K562 (cell line): ENCODE measurements at regions not wholly inside any gene's neighbourhood (a gene's known extent, or its start where the extent isn't known, plus 50 kb on each side); places are given as distances from the start of the nearest gene placed in this dataset.

ENCODE experiments used
- ATAC-seq: fragments of 200-7000 bp; cut with Tn5 transposase; 3 replicates; pipeline ENCODE4 v1.9.1; 2020; ENCODE audit warnings: moderate library complexity
- BruUV-seq: library from RNA; stranded (reverse); fragments of 400-500 nt; replicated peaks from 2 replicates; lab custom pipeline; 2021; lab: Mats Ljungman, UMichigan
- CTCF ChIA-PET: fragments of 300-600 bp; formaldehyde crosslinking; extraction: SDS; loops from one replicate; lab custom pipeline; 2021; ENCODE audit warnings: low intra/inter-chr PET ratio; lab: Yijun Ruan, JAX
- POLR2A ChIA-PET: fragments of 300-600, 350-650 bp; sonication (Branson Sonifier 250); formaldehyde crosslinking; extraction: SDS; loops from one replicate; lab custom pipeline; 2021; ENCODE audit warnings: antibody characterized with exemption, inconsistent platforms; lab: Yijun Ruan, JAX
- DNase-seq, 4 experiments: peaks; one replicate each; pipeline versions ENCODE4 v3.0.0 to v3.0.0-alpha.2; 2011 to 2018; ENCODE audit warnings: low spot score in 3 of 4, mixed read lengths in 3 of 4; ENCODE audit errors: extremely low read depth in 1 of 4
- FAIRE-seq: peaks from 2 replicates; lab custom pipeline; 2011; peaks lifted over from hg19 to GRCh38; lab: Jason Lieb, UNC
- H2AFZ ChIP-seq: 2 replicates; pipeline ENCODE4 v1.6.0; 2011; ENCODE audit warnings: low read depth, low read length, control low read depth, inconsistent platforms
- H3K27ac ChIP-seq: fragments of 200-600 bp; 3 replicates; pipeline ENCODE4 v1.8.0; 2011; ENCODE audit warnings: low read depth, mild to moderate bottlenecking, control low read depth, inconsistent platforms, low read length, moderate library complexity, mixed read lengths; ENCODE audit errors: extremely low read depth
- H3K27me3 ChIP-seq, 2 experiments: fragments of 300-600 bp in 1 of 2; 2 replicates in 1 of 2; 3 replicates in 1 of 2; pipeline versions ENCODE4 v1.6.0 to v1.8.0; 2011; ENCODE audit warnings: inconsistent platforms in 2 of 2, low read length in 2 of 2, mild to moderate bottlenecking in 1 of 2, mixed read lengths in 1 of 2, moderate library complexity in 1 of 2; ENCODE audit not compliant: control insufficient read depth in 2 of 2, insufficient read depth in 2 of 2
- H3K36me3 ChIP-seq: fragments of 300-600 bp; 3 replicates; pipeline ENCODE4 v1.8.0; 2011; ENCODE audit warnings: mild to moderate bottlenecking, low read length, inconsistent platforms; ENCODE audit not compliant: control insufficient read depth, insufficient read depth
- H3K4me1 ChIP-seq, 2 experiments: fragments of 200-600 bp in 1 of 2; replicated peaks in 1 of 2; 2 replicates in 1 of 2; 3 replicates in 1 of 2; pipeline versions ENCODE4 v1.5.1 to v1.8.0; 2011; ENCODE audit warnings: inconsistent platforms in 2 of 2, low read length in 2 of 2, mild to moderate bottlenecking in 1 of 2, mixed read lengths in 1 of 2, moderate library complexity in 1 of 2; ENCODE audit not compliant: control insufficient read depth in 2 of 2, insufficient read depth in 2 of 2
- H3K4me2 ChIP-seq: 2 replicates; pipeline ENCODE4 v1.6.1; 2011; ENCODE audit warnings: low read length, control low read depth, inconsistent platforms, mixed read lengths; ENCODE audit not compliant: insufficient read depth
- H3K4me3 ChIP-seq: fragments of 200-600 bp; sonication (generic), shearing (Covaris generic); 2 replicates; pipeline ENCODE4 v1.5.1; 2016; ENCODE audit warnings: control low read depth, inconsistent platforms
- H3K79me2 ChIP-seq: fragments of 200-600 bp; 3 replicates; pipeline ENCODE4 v1.8.0; 2011; ENCODE audit warnings: low read length, inconsistent platforms; ENCODE audit not compliant: control insufficient read depth, insufficient read depth
- H3K9ac ChIP-seq, 2 experiments: 2 replicates each; pipeline versions ENCODE4 v1.6.0 to v1.6.1; 2011; ENCODE audit warnings: low read depth in 2 of 2, low read length in 2 of 2, control low read depth in 1 of 2, inconsistent platforms in 1 of 2, mild to moderate bottlenecking in 1 of 2, mixed read lengths in 1 of 2; ENCODE audit not compliant: insufficient read depth in 1 of 2
- H3K9me1 ChIP-seq: one replicate; pipeline ENCODE4 v1.6.0; 2011; ENCODE audit warnings: inconsistent platforms, mild to moderate bottlenecking, low read length, moderate library complexity; ENCODE audit not compliant: control insufficient read depth, insufficient read depth
- H3K9me3 ChIP-seq: replicated peaks from 2 replicates; pipeline ENCODE4 v1.5.1; 2011; ENCODE audit warnings: low read depth, low read length, inconsistent platforms; ENCODE audit not compliant: control insufficient read depth, insufficient read depth
- H4K20me1 ChIP-seq: replicated peaks from 2 replicates; pipeline ENCODE4 v1.6.1; 2011; ENCODE audit warnings: low read length, inconsistent platforms, mixed read lengths; ENCODE audit not compliant: control insufficient read depth, insufficient read depth
- CBX2 ChIP-seq: fragments of 200-600 bp; sonication (generic); IDR thresholded peaks from one replicate; pipeline ENCODE4 v1.6.1; 2012; ENCODE audit warnings: mild to moderate bottlenecking, low read length, inconsistent platforms; ENCODE audit not compliant: insufficient read depth, poor library complexity, severe bottlenecking
- CSDE1 ChIP-seq, 2 experiments: fragments of 450-650 bp; IDR thresholded peaks; 2 replicates each; pipeline ENCODE4 v1.6.1; 2016; ENCODE audit warnings: mild to moderate bottlenecking in 1 of 2
- FOXJ2 ChIP-seq: fragments of 200-800 bp; sonication (Bioruptor generic); IDR thresholded peaks from 2 replicates; pipeline ENCODE4 v1.6.1; 2016; ENCODE audit warnings: missing genetic modification characterization, missing compliant biosample characterization
- MEF2A ChIP-seq: IDR thresholded peaks from 2 replicates; pipeline ENCODE4 v1.6.1; 2011; ENCODE audit warnings: low read depth, mild to moderate bottlenecking, low read length, moderate library complexity; ENCODE audit not compliant: control insufficient read depth
- NFE2 ChIP-seq: IDR thresholded peaks from 2 replicates; pipeline ENCODE4 v1.6.1; 2014; ENCODE audit warnings: antibody characterized with exemption, low read depth
- ZNF785 ChIP-seq: fragments of 250-450 bp; sonication (Bioruptor Pico); IDR thresholded peaks from 2 replicates; pipeline ENCODE4 v1.4.0; 2020; ENCODE audit warnings: mild to moderate bottlenecking
- WGBS: fragments of 100-300 bp; shearing (Covaris generic); methylation state at CpG from one replicate; pipeline ENCODE4 v1.1.6; 2016; ENCODE audit warnings: low coverage, mixed read lengths; ENCODE audit not compliant: insufficient coverage; ENCODE audit errors: missing lambda C conversion rate; 5-methylcytosine and 5-hydroxymethylcytosine counted together
- in situ Hi-C: fragments of 300-500 bp; cut with MboI; formaldehyde crosslinking; loops from 4 replicates; pipeline ENCODE4 v1.15.0; 2018; ENCODE audit warnings: inconsistent platforms, mixed read lengths
- intact Hi-C: fragments of 100-400 bp; cut with micrococcal nuclease; formaldehyde crosslinking; loops from 2 replicates; pipeline ENCODE4 v1.14.2; 2022
- TF ChIP-seq, protein P1 (sequence below): fragments of 250-450 bp; sonication (Bioruptor Pico); IDR thresholded peaks from 2 replicates; pipeline ENCODE4 v1.8.0; 2022; ENCODE audit warnings: inconsistent platforms
- TF ChIP-seq, protein P2 (sequence below): fragments of 450-650 bp; IDR thresholded peaks from 2 replicates; pipeline ENCODE4 v1.6.1; 2018; ENCODE audit not compliant: partially characterized antibody
- TF ChIP-seq, protein P3 (sequence below): sonication (generic); formaldehyde crosslinking; IDR thresholded peaks from 2 replicates; pipeline ENCODE4 v1.8.0; 2022; ENCODE audit warnings: mild to moderate bottlenecking, missing genetic modification reagents
- TF ChIP-seq, protein P4 (sequence below): IDR thresholded peaks from 2 replicates; pipeline ENCODE4 v1.6.1; 2016; ENCODE audit warnings: missing genetic modification characterization, missing compliant biosample characterization

GRCh38 chr6:94341173-94341572 lies 921.8 kb upstream of the EPHA7 start (continued):
- no peak for TF ChIP-seq MEF2A
- TF ChIP-seq ZNF785 (CRISPR knock-in tag): no peak
- TF ChIP-seq, protein P1, sequence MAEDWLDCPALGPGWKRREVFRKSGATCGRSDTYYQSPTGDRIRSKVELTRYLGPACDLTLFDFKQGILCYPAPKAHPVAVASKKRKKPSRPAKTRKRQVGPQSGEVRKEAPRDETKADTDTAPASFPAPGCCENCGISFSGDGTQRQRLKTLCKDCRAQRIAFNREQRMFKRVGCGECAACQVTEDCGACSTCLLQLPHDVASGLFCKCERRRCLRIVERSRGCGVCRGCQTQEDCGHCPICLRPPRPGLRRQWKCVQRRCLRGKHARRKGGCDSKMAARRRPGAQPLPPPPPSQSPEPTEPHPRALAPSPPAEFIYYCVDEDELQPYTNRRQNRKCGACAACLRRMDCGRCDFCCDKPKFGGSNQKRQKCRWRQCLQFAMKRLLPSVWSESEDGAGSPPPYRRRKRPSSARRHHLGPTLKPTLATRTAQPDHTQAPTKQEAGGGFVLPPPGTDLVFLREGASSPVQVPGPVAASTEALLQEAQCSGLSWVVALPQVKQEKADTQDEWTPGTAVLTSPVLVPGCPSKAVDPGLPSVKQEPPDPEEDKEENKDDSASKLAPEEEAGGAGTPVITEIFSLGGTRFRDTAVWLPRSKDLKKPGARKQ: no peak
- TF ChIP-seq, protein P2, sequence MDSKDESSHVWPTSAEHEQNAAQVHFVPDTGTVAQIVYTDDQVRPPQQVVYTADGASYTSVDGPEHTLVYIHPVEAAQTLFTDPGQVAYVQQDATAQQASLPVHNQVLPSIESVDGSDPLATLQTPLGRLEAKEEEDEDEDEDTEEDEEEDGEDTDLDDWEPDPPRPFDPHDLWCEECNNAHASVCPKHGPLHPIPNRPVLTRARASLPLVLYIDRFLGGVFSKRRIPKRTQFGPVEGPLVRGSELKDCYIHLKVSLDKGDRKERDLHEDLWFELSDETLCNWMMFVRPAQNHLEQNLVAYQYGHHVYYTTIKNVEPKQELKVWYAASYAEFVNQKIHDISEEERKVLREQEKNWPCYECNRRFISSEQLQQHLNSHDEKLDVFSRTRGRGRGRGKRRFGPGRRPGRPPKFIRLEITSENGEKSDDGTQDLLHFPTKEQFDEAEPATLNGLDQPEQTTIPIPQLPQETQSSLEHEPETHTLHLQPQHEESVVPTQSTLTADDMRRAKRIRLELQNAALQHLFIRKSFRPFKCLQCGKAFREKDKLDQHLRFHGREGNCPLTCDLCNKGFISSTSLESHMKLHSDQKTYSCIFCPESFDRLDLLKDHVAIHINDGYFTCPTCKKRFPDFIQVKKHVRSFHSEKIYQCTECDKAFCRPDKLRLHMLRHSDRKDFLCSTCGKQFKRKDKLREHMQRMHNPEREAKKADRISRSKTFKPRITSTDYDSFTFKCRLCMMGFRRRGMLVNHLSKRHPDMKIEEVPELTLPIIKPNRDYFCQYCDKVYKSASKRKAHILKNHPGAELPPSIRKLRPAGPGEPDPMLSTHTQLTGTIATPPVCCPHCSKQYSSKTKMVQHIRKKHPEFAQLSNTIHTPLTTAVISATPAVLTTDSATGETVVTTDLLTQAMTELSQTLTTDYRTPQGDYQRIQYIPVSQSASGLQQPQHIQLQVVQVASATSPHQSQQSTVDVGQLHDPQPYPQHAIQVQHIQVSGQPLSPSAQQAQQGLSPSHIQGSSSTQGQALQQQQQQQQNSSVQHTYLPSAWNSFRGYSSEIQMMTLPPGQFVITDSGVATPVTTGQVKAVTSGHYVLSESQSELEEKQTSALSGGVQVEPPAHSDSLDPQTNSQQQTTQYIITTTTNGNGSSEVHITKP: no peak
- TF ChIP-seq CBX2: no peak

DNA sequence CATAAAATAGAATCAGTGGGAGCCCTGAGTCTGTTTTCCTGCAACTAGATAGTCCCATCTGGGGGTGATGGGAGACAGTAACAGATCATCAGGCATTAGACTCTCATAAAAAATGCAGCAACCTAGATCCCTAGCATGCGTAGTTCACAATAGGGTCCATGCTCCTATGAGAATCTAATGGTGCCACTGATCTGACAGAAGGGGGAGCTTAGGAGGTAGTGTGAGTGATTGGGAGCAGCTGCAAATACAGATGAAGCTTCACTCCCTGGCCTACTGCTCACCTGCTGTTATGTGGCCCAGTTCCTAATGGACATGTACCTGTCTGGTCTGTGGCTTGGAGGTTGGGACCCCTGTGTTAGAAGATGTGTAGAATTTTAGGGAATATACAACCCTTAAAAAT lies 904.5 kb upstream of the EPHA7 start:
- FAIRE-seq: no peak
- CTCF ChIA-PET: no interaction called here
- Histone ChIP-seq H3K4me3 (no peak overlapping the region), H3K9me3 (no peaks in the 10 kb centered on the region), H2AFZ (no peak overlapping the region), H3K9me1 (no peaks in the 10 kb centered on the region), H3K79me2 (no peaks in the 10 kb centered on the region), H3K4me2 (no peak overlapping the region), H3K4me1 (no peaks in the 10 kb centered on the region), H3K9ac (no peak overlapping the region), H3K27me3 (no peaks in the 10 kb centered on the region), H4K20me1 (no peaks in the 10 kb centered on the region), H3K36me3 (no peaks in the 10 kb centered on the region), H3K27ac (no peak overlapping the region)
- in situ Hi-C loops (no loop called here), intact Hi-C loops (no loop called here)
- no peak for ATAC-seq
- no TSS peak for BruUV-seq
- WGBS: 15% methylated on average over 1 of the region's 1 CpG
- POLR2A ChIA-PET: no interaction called here
- no peak for DNase-seq
- no peak for TF ChIP-seq NFE2
- no peak for TF ChIP-seq CSDE1 (IDR thresholded peaks at IDR 0.05)
- TF ChIP-seq, protein P3, sequence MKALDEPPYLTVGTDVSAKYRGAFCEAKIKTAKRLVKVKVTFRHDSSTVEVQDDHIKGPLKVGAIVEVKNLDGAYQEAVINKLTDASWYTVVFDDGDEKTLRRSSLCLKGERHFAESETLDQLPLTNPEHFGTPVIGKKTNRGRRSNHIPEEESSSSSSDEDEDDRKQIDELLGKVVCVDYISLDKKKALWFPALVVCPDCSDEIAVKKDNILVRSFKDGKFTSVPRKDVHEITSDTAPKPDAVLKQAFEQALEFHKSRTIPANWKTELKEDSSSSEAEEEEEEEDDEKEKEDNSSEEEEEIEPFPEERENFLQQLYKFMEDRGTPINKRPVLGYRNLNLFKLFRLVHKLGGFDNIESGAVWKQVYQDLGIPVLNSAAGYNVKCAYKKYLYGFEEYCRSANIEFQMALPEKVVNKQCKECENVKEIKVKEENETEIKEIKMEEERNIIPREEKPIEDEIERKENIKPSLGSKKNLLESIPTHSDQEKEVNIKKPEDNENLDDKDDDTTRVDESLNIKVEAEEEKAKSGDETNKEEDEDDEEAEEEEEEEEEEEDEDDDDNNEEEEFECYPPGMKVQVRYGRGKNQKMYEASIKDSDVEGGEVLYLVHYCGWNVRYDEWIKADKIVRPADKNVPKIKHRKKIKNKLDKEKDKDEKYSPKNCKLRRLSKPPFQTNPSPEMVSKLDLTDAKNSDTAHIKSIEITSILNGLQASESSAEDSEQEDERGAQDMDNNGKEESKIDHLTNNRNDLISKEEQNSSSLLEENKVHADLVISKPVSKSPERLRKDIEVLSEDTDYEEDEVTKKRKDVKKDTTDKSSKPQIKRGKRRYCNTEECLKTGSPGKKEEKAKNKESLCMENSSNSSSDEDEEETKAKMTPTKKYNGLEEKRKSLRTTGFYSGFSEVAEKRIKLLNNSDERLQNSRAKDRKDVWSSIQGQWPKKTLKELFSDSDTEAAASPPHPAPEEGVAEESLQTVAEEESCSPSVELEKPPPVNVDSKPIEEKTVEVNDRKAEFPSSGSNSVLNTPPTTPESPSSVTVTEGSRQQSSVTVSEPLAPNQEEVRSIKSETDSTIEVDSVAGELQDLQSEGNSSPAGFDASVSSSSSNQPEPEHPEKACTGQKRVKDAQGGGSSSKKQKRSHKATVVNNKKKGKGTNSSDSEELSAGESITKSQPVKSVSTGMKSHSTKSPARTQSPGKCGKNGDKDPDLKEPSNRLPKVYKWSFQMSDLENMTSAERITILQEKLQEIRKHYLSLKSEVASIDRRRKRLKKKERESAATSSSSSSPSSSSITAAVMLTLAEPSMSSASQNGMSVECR (CRISPR knock-in tag): no peak
- TF ChIP-seq, protein P4, sequence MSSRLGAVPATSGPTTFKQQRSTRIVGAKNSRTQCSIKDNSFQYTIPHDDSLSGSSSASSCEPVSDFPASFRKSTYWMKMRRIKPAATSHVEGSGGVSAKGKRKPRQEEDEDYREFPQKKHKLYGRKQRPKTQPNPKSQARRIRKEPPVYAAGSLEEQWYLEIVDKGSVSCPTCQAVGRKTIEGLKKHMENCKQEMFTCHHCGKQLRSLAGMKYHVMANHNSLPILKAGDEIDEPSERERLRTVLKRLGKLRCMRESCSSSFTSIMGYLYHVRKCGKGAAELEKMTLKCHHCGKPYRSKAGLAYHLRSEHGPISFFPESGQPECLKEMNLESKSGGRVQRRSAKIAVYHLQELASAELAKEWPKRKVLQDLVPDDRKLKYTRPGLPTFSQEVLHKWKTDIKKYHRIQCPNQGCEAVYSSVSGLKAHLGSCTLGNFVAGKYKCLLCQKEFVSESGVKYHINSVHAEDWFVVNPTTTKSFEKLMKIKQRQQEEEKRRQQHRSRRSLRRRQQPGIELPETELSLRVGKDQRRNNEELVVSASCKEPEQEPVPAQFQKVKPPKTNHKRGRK: no peak
- TF ChIP-seq FOXJ2 (tag): no peak
